GM23248 (cell line): ENCODE measurements at regions not wholly inside any gene's neighbourhood (a gene's known extent, or its start where the extent isn't known, plus 50 kb on each side); places are given as distances from the start of the nearest gene placed in this dataset.

Experiments
- DNase-seq: peaks from one replicate; pipeline ENCODE4 v3.0.0-alpha.2; 2015
- H2AFZ ChIP-seq: fragments of 200-600 bp; sonication (generic); 2 replicates; pipeline ENCODE4 v1.6.1; 2016; ENCODE audit warnings: antibody characterized with exemption
- H3F3A ChIP-seq: fragments of 200-600 bp; sonication (generic); 2 replicates; pipeline ENCODE4 v1.6.1; 2016; ENCODE audit warnings: mild to moderate bottlenecking, antibody characterized with exemption, mixed run types; ENCODE audit not compliant: insufficient read depth
- H3K27ac ChIP-seq: fragments of 200-600 bp; sonication (generic); 2 replicates; pipeline ENCODE4 v1.5.1; 2016; ENCODE audit warnings: mild to moderate bottlenecking
- H3K27me3 ChIP-seq: fragments of 200-600 bp; sonication (generic); replicated peaks from 2 replicates; pipeline ENCODE4 v1.6.1; 2016; ENCODE audit warnings: mild to moderate bottlenecking; ENCODE audit not compliant: insufficient read depth
- H3K36me3 ChIP-seq: fragments of 200-600 bp; sonication (generic); 2 replicates; pipeline ENCODE4 v1.6.1; 2016; ENCODE audit warnings: low read depth, mild to moderate bottlenecking
- H3K4me1 ChIP-seq: fragments of 200-600 bp; sonication (generic); 2 replicates; pipeline ENCODE4 v1.6.1; 2016; ENCODE audit warnings: mild to moderate bottlenecking; ENCODE audit not compliant: insufficient read depth
- H3K4me2 ChIP-seq: fragments of 200-600 bp; sonication (generic); one replicate; pipeline ENCODE4 v1.6.1; 2016; ENCODE audit warnings: mild to moderate bottlenecking; ENCODE audit not compliant: unreplicated experiment
- H3K4me3 ChIP-seq: fragments of 200-600 bp; sonication (generic); 2 replicates; pipeline ENCODE4 v1.5.1; 2016; ENCODE audit warnings: mild to moderate bottlenecking
- H3K79me2 ChIP-seq: fragments of 200-600 bp; sonication (generic); 2 replicates; pipeline ENCODE4 v1.6.1; 2016; ENCODE audit warnings: mild to moderate bottlenecking; ENCODE audit not compliant: insufficient read depth
- H3K9ac ChIP-seq: fragments of 200-600 bp; sonication (generic); 2 replicates; pipeline ENCODE4 v1.6.1; 2016; ENCODE audit warnings: mild to moderate bottlenecking
- H3K9me2 ChIP-seq: fragments of 200-600 bp; sonication (generic); 2 replicates; pipeline ENCODE4 v1.6.1; 2016; ENCODE audit warnings: mixed run types, mild to moderate bottlenecking, moderate library complexity; ENCODE audit not compliant: insufficient read depth
- H3K9me3 ChIP-seq: fragments of 200-600 bp; sonication (generic); one replicate; pipeline ENCODE4 v1.6.1; 2017; ENCODE audit warnings: low read depth
- H4K20me1 ChIP-seq: fragments of 200-600 bp; sonication (generic); 2 replicates; pipeline ENCODE4 v1.6.0; 2016; ENCODE audit not compliant: insufficient read depth
- EZH2 ChIP-seq: fragments of 200-600 bp; sonication (generic); IDR thresholded peaks from 2 replicates; pipeline ENCODE4 v1.6.1; 2018; ENCODE audit warnings: antibody characterized with exemption, mild to moderate bottlenecking; ENCODE audit not compliant: insufficient read depth, poor library complexity, severe bottlenecking
- EZH2phosphoT487 ChIP-seq: fragments of 200-600 bp; sonication (generic); IDR thresholded peaks from 2 replicates; pipeline ENCODE4 v1.6.1; 2018; ENCODE audit warnings: antibody characterized with exemption, moderate library complexity, mild to moderate bottlenecking, low read depth; ENCODE audit not compliant: insufficient read depth
- WGBS, 2 experiments: methylation state at CpG; one replicate each; pipeline ENCODE4 v1.1.6; 2015 to 2017; ENCODE audit warnings: low lambda C conversion rate in 2 of 2, low coverage in 1 of 2; ENCODE audit errors: missing lambda C conversion rate in 2 of 2; 5-methylcytosine and 5-hydroxymethylcytosine counted together
- in situ Hi-C: fragments of 300-500 bp; cut with MboI; formaldehyde crosslinking; loops from 2 replicates; pipeline ENCODE4 v1.15.0; 2020

DNA sequence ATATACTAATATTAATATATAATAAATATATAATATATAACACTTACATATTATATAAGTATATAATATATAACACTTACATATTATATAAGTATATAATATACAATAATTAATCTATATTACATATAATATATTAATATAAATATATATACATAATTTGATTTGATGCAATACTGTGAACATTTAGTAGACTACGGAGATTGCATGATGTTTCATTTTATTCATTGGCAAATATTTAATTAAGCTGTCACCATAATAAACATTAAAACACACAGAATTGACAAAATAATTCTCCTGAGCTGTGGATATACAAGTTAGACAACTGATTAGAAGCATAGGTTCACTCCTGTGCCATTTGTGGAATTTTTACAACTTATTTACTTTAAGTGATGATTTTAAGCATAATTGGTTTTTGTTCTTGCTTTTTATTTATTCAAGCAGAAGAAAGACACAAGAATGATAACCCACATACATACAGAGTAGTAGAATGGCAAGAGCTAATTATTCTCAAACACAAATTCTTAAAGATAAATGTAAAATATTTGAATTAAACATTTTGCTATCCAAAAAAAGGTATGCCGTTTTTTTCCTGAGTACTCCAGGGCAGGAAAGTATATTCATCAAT is 65.8 kb upstream of the TOP3B start:
- 73 to 74% methylated on average over 2 of the region's 2 CpGs for WGBS, 2 experiments
- H3K4me3 ChIP-seq, result no peak overlapping the region

DNA sequence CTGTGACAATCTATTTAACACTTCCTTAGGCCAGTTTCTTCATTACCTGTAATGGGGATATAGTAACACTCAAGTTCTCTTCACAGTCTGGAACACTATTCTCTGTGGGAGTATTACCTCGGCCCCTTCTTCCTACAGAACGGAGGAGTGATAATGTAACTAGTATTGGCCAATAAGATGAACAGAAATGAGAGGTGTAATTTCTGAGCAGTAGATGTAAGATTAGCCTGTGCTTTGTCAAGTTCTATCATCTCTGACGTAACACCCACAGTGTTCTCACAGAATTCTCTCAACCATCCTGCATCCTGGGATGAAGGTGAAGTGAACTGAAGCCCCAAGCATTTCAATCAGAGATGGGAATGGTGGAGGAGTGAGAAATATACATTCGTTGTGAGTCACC is 65.2 kb upstream of the TOP3B start:
- Histone ChIP-seq H3K9me3 (no peaks in the 10 kb centered on the region), H3K27me3 (peaks cover 14% of the 10 kb centered on the region), H3K79me2 (no peaks in the 10 kb centered on the region), H3K4me1 (no peaks in the 10 kb centered on the region), H3F3A (no peaks in the 10 kb centered on the region), H3K27ac (no peak overlapping the region), H3K4me2 (no peak overlapping the region), H4K20me1 (no peaks in the 10 kb centered on the region), H3K9ac (no peak overlapping the region), H2AFZ (no peak overlapping the region), H3K36me3 (no peaks in the 10 kb centered on the region), H3K9me2 (no peaks in the 10 kb centered on the region), H3K4me3 (no peak overlapping the region)
- DNase-seq, result no peak
- in situ Hi-C loops, result no loop called here
- TF ChIP-seq EZH2phosphoT487 (no peak), EZH2 (no peak)
- 9 to 14% methylated on average over 4 of the region's 4 CpGs for WGBS, 2 experiments

More for the DNA sequence above, 65.8 kb upstream of the TOP3B start:
- no peaks in the 10 kb centered on the region for H3K9me2 ChIP-seq
- H3F3A ChIP-seq, result no peaks in the 10 kb centered on the region
- H3K9ac ChIP-seq, result no peak overlapping the region
- H3K4me2 ChIP-seq, result no peak overlapping the region
- no peaks in the 10 kb centered on the region for H3K36me3 ChIP-seq
- in situ Hi-C loops, result no loop called here
- H2AFZ ChIP-seq, result no peak overlapping the region
- no peak for DNase-seq
- no peaks in the 10 kb centered on the region for H4K20me1 ChIP-seq
- peaks cover 10% of the 10 kb centered on the region for H3K27me3 ChIP-seq
- H3K9me3 ChIP-seq, result no peaks in the 10 kb centered on the region
- no peaks in the 10 kb centered on the region for H3K4me1 ChIP-seq
- H3K27ac ChIP-seq, result no peak overlapping the region
- no peaks in the 10 kb centered on the region for H3K79me2 ChIP-seq
- TF ChIP-seq EZH2 (no peak), EZH2phosphoT487 (no peak)

GRCh38 chr22:22047266-22047665 is 64.7 kb upstream of the TOP3B start:
- Histone ChIP-seq H3K79me2 (no peaks in the 10 kb centered on the region), H3K9ac (no peak overlapping the region), H3K4me2 (no peak overlapping the region), H3F3A (no peaks in the 10 kb centered on the region), H2AFZ (no peak overlapping the region), H3K9me2 (no peaks in the 10 kb centered on the region), H3K27me3 (peaks cover 14% of the 10 kb centered on the region), H3K36me3 (no peaks in the 10 kb centered on the region), H3K27ac (no peak overlapping the region), H3K4me3 (no peak overlapping the region), H3K9me3 (no peaks in the 10 kb centered on the region), H4K20me1 (no peaks in the 10 kb centered on the region), H3K4me1 (no peaks in the 10 kb centered on the region)
- in situ Hi-C loops, result no loop called here
- no peak for DNase-seq
- TF ChIP-seq EZH2 (no peak), EZH2phosphoT487 (no peak)
- WGBS, 2 experiments, result 8 to 21% methylated on average over 3 of the region's 3 CpGs

DNA sequence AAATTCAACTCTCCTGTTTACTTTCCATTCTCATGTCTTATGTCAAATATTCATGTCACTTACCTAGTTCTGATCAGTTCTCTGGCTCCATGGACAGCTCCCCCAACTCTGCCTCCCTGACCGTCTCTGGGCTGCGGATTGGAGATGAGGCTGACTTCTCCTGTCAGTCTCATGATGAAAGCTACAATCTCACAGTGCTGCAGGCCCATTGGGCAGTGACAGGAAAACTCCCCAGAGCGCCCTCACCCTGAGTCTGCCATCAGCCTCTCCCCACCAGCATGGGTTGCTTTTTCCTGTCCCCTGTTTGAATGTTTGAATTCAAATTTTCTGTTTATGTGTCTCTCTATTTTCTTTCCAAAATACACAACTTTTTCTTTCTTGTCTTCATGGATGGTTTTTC is 63.8 kb upstream of the TOP3B start:
- H3K4me3 ChIP-seq, result no peak overlapping the region
- H3K27ac ChIP-seq, result no peak overlapping the region
- TF ChIP-seq EZH2phosphoT487, result no peak
- H3K4me2 ChIP-seq, result no peak overlapping the region
- in situ Hi-C loops, result no loop called here
- H3K4me1 ChIP-seq, result no peaks in the 10 kb centered on the region
- no peak for DNase-seq
- H3K27me3 ChIP-seq, result peaks cover 14% of the 10 kb centered on the region
- WGBS, 2 experiments, result 30 to 39% methylated on average over 3 of the region's 3 CpGs
- H2AFZ ChIP-seq, result no peak overlapping the region
- no peaks in the 10 kb centered on the region for H3K9me2 ChIP-seq
- H3K9me3 ChIP-seq, result no peaks in the 10 kb centered on the region
- H3K9ac ChIP-seq, result no peak overlapping the region
- no peaks in the 10 kb centered on the region for H3K79me2 ChIP-seq
- H3K36me3 ChIP-seq, result no peaks in the 10 kb centered on the region
- H3F3A ChIP-seq, result no peaks in the 10 kb centered on the region
- H4K20me1 ChIP-seq, result no peaks in the 10 kb centered on the region
